ENCODE measurements at regions not wholly inside any gene's neighbourhood (a gene's known extent, or its start where the extent isn't known, plus 50 kb on each side); places are given as distances from the start of the nearest gene placed in this dataset.

DNA sequence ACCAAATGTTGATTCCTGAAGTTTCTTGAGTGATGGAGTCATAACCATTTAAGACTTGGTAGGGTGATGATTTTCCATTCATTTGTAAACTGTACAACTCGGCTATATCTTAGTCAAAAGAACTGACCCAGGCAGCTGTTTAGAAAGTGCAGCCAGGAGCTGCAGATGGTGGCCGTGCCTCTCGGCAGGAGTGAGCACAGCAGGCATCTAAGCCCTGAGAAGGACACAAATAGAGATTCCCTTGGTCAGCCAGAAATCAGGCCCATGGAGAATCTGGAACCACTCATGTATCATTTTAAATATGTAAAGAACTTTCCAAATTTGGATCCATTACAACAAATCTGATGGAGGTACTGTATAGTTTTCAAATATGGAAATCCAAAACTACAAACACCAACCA, 177.0 kb upstream of the AKR1E2 start:
- Histone ChIP-seq H3K4me1 (peaks cover 46% of the 10 kb centered on the region), H3K4me3 (no peak overlapping the region), H3K9me3 (replicated peaks) (no peaks in the 10 kb centered on the region), H3K27me3 (ENCODE audit: low read depth) (no peaks in the 10 kb centered on the region), H3K36me3 (no peaks in the 10 kb centered on the region), H3K27ac (replicated peaks) (peak overlapping the region; percentile 70)
- DNase-seq = no peak
- TF ChIP-seq, protein P1, sequence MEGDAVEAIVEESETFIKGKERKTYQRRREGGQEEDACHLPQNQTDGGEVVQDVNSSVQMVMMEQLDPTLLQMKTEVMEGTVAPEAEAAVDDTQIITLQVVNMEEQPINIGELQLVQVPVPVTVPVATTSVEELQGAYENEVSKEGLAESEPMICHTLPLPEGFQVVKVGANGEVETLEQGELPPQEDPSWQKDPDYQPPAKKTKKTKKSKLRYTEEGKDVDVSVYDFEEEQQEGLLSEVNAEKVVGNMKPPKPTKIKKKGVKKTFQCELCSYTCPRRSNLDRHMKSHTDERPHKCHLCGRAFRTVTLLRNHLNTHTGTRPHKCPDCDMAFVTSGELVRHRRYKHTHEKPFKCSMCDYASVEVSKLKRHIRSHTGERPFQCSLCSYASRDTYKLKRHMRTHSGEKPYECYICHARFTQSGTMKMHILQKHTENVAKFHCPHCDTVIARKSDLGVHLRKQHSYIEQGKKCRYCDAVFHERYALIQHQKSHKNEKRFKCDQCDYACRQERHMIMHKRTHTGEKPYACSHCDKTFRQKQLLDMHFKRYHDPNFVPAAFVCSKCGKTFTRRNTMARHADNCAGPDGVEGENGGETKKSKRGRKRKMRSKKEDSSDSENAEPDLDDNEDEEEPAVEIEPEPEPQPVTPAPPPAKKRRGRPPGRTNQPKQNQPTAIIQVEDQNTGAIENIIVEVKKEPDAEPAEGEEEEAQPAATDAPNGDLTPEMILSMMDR (IDR thresholded peaks at IDR 0.05; ENCODE audit: borderline replicate concordance) = no peak
- intact Hi-C loops (cut with micrococcal nuclease) = no loop called here

DNA sequence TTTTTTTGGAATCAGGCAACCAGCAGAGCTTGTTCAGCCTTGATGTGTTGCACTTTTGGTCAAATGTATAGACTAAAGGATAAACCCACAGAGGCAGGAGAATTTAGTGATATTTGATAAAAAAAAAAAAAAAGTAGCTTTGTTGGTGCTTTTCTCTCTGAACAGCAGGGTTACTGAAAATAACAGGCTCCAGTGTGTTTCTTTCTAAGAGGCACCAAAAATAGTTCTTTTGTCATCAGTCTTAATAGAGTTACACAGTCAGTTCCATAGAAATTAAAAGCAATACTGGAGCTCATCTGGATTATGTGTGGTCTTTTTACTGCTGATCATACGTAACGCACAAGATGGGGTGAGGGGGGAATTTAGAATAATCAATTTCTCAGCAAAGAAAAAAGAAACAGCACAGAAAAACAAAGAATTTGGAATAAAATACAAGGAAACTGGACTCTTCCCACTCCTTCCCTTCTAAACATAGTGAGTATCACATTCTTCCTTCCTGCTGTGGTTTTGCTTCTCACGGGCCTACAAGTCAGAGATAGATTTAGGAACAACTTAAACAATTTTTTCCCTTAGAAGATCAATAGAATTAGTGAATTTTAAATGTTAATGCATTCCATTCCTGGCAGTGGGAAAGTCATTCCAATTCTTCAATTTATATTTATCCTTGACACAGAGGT, 178.8 kb upstream of the AKR1E2 start:
- Histone ChIP-seq H3K27ac (replicated peaks) (peak overlapping the region; percentile 39), H3K36me3 (no peaks in the 10 kb centered on the region), H3K9me3 (replicated peaks) (no peaks in the 10 kb centered on the region), H3K4me1 (peaks cover 46% of the 10 kb centered on the region), H3K4me3 (no peak overlapping the region), H3K27me3 (ENCODE audit: low read depth) (no peaks in the 10 kb centered on the region)
- DNase-seq = no peak
- intact Hi-C loops (cut with micrococcal nuclease) = no loop called here
- TF ChIP-seq, protein P1 (IDR thresholded peaks at IDR 0.05; ENCODE audit: borderline replicate concordance) = no peak

DNA sequence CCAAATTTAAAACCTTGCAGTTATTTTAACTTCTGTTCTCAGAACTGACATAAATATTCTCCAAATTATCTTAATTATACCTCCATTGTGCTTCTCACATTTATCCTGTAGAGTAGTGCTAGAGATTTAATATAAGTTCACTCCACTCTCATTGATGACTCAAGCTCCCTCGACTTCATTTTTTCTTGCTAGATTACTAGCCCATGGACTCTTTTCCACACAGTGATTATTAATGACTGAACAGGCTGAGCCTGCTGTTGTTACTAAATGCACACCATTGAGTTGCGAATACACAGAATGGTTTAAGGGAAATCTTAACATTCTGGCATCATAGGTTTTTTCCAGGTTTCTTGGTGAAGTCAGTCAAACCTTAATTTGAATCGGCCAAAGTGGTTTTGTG, 179.5 kb upstream of the AKR1E2 start:
- intact Hi-C loops (cut with micrococcal nuclease) = no loop called here
- DNase-seq = no peak
- Histone ChIP-seq H3K27ac (replicated peaks) (peak overlapping the region; percentile 39), H3K4me3 (no peak overlapping the region), H3K27me3 (ENCODE audit: low read depth) (no peaks in the 10 kb centered on the region), H3K4me1 (peaks cover 47% of the 10 kb centered on the region), H3K9me3 (replicated peaks) (no peaks in the 10 kb centered on the region), H3K36me3 (no peaks in the 10 kb centered on the region)
- TF ChIP-seq, protein P1 (IDR thresholded peaks at IDR 0.05; ENCODE audit: borderline replicate concordance) = no peak

DNA sequence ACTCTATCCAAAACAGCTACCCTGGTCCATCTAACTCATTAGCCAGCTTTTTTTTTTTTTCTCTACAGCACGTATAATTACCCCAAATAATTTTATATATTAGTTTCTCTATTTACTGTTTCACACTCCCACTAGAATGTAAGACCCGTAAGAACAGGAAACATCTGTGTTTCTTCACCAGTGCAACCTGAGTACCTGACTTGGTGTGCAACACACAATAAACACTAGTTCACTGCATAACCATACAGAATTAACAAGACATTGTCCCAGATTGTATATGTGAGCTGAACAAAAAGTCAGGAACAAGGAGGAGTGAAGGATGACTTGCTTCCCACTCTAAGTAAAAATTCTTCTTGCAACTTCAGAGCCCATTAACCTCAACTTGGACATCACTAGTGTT, 180.2 kb upstream of the AKR1E2 start:
- Histone ChIP-seq H3K27ac (replicated peaks) (no peak overlapping the region), H3K4me1 (peaks cover 51% of the 10 kb centered on the region), H3K36me3 (no peaks in the 10 kb centered on the region), H3K27me3 (ENCODE audit: low read depth) (no peaks in the 10 kb centered on the region), H3K9me3 (replicated peaks) (no peaks in the 10 kb centered on the region), H3K4me3 (no peak overlapping the region)
- no peak for DNase-seq
- intact Hi-C loops (cut with micrococcal nuclease) = no loop called here
- TF ChIP-seq, protein P1 (IDR thresholded peaks at IDR 0.05; ENCODE audit: borderline replicate concordance) = no peak

DNA sequence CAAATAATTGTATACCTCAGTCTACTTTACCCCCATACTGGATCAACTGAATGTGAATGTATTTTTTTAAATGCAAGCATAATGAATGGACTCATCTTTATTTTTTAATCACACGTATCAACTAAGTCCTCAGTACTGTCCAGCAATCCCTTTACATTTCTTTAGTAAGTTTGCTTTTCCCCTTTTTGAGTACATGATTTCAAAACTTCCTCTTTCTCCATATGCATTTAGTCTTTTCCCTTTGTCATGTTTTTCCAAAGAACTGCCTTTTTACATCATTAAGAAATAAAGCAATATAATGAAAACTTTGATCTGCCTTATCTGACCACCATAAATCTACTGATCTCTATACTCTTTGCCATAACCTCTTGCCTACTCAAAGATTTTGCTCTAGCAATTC, 182.5 kb upstream of the AKR1E2 start:
- H3K27me3 ChIP-seq (ENCODE audit: low read depth) = no peaks in the 10 kb centered on the region
- TF ChIP-seq, protein P1 (IDR thresholded peaks at IDR 0.05; ENCODE audit: borderline replicate concordance) = no peak
- H3K4me3 ChIP-seq = no peak overlapping the region
- H3K27ac ChIP-seq (replicated peaks) = no peak overlapping the region
- peaks cover 55% of the 10 kb centered on the region for H3K4me1 ChIP-seq
- no peaks in the 10 kb centered on the region for H3K9me3 ChIP-seq (replicated peaks)
- intact Hi-C loops (cut with micrococcal nuclease) = no loop called here
- no peak for DNase-seq
- no peaks in the 10 kb centered on the region for H3K36me3 ChIP-seq

Measured in left ventricle myocardium inferior (tissue), 1 donor.